PC-9 (cell line): ENCODE measurements at regions not wholly inside any gene's neighbourhood (a gene's known extent, or its start where the extent isn't known, plus 50 kb on each side); places are given as distances from the start of the nearest gene placed in this dataset.

Experiments used
- BruUV-seq: library from RNA; stranded (reverse); fragments of 400-500 nt; replicated peaks from 2 replicates; lab custom pipeline; 2021; lab: Mats Ljungman, UMichigan
- CTCF ChIA-PET: fragments of 300-600 bp; sonication (Branson Sonifier 250); formaldehyde crosslinking; loops from one replicate; lab custom pipeline; 2022; ENCODE audit warnings: antibody characterized with exemption; lab: Charles Lee
- POLR2A ChIA-PET: fragments of 300-600 bp; sonication (Branson Sonifier 250); formaldehyde crosslinking; loops from one replicate; lab custom pipeline; 2022; ENCODE audit warnings: antibody characterized with exemption; ENCODE audit not compliant: unreplicated experiment; lab: Charles Lee
- DNase-seq, 2 experiments: peaks; one replicate each; pipeline versions ENCODE4 v3.0.0 to v3.0.0-alpha.2; 2015 to 2022; ENCODE audit warnings: mixed read lengths in 1 of 2
- H2AFZ ChIP-seq: fragments of 200-600 bp; sonication (generic); 2 replicates; pipeline ENCODE4 v1.8.1; 2017; ENCODE audit warnings: antibody characterized with exemption
- H3F3A ChIP-seq: fragments of 200-600 bp; sonication (generic); 2 replicates; pipeline ENCODE4 v1.8.1; 2017; ENCODE audit warnings: antibody characterized with exemption, mild to moderate bottlenecking, low read depth; ENCODE audit not compliant: insufficient read depth
- H3K27ac ChIP-seq: fragments of 200-600 bp; sonication (generic); 2 replicates; pipeline ENCODE4 v1.6.1; 2016; ENCODE audit warnings: mixed run types
- H3K27me3 ChIP-seq: fragments of 200-600 bp; sonication (generic); 2 replicates; pipeline ENCODE4 v1.6.1; 2016; ENCODE audit warnings: low read depth, mixed run types; ENCODE audit not compliant: insufficient read depth
- H3K36me3 ChIP-seq: fragments of 200-600 bp; sonication (generic); 2 replicates; pipeline ENCODE4 v1.6.1; 2016; ENCODE audit warnings: low read depth, mixed run types
- H3K4me1 ChIP-seq: fragments of 200-600 bp; sonication (generic); replicated peaks from 2 replicates; pipeline ENCODE4 v1.6.1; 2016; ENCODE audit warnings: mixed run types; ENCODE audit not compliant: insufficient read depth
- H3K4me2 ChIP-seq: fragments of 200-600 bp; sonication (generic); 2 replicates; pipeline ENCODE4 v1.6.1; 2017; ENCODE audit warnings: mixed run types
- H3K4me3 ChIP-seq: fragments of 200-600 bp; sonication (generic); 2 replicates; pipeline ENCODE4 v1.6.1; 2016; ENCODE audit warnings: mixed run types
- H3K79me2 ChIP-seq: fragments of 200-600 bp; sonication (generic); 2 replicates; pipeline ENCODE4 v1.6.1; 2017; ENCODE audit warnings: low read depth, mixed run types
- H3K9me2 ChIP-seq: fragments of 200-600 bp; sonication (generic); 2 replicates; pipeline ENCODE4 v1.8.1; 2017; ENCODE audit warnings: mild to moderate bottlenecking; ENCODE audit not compliant: insufficient read depth
- H3K9me3 ChIP-seq: fragments of 200-600 bp; sonication (generic); 2 replicates; pipeline ENCODE4 v1.8.1; 2016; ENCODE audit warnings: low read depth; ENCODE audit not compliant: insufficient read depth
- H4K20me1 ChIP-seq: fragments of 200-600 bp; sonication (generic); 2 replicates; pipeline ENCODE4 v1.8.1; 2017; ENCODE audit not compliant: insufficient read depth
- EZH2 ChIP-seq: fragments of 200-600 bp; sonication (generic); IDR thresholded peaks from 2 replicates; pipeline ENCODE4 v1.8.0; 2017; ENCODE audit warnings: antibody characterized with exemption, low read depth
- intact Hi-C: fragments of 100-400 bp; cut with micrococcal nuclease; formaldehyde crosslinking; loops from one replicate; pipeline ENCODE4 v1.10.0; 2022; ENCODE audit not compliant: unreplicated experiment
- TF ChIP-seq, protein P1 (sequence below): fragments of 200-600 bp; sonication (generic); conservative IDR thresholded peaks from 2 replicates; pipeline ENCODE4 v1.6.1; 2017; ENCODE audit warnings: mixed run types, antibody characterized with exemption, mild to moderate bottlenecking, moderate library complexity

GRCh38 chrX:42096265-42096920, 173.0 kb upstream of the CASK start:
- H3K27me3 ChIP-seq = no peaks in the 10 kb centered on the region
- no TSS peak for BruUV-seq
- ChIA-PET CTCF (no interaction called here), POLR2A (no interaction called here)
- DNase-seq = peak; percentile 21 to 57
- H4K20me1 ChIP-seq = no peaks in the 10 kb centered on the region
- H3K4me2 ChIP-seq = no peak overlapping the region
- H3K79me2 ChIP-seq = no peaks in the 10 kb centered on the region
- H3K4me3 ChIP-seq = no peak overlapping the region
- H3K4me1 ChIP-seq = no peaks in the 10 kb centered on the region
- H3K9me3 ChIP-seq = no peaks in the 10 kb centered on the region
- H2AFZ ChIP-seq = no peak overlapping the region
- H3K36me3 ChIP-seq = no peaks in the 10 kb centered on the region
- intact Hi-C loops = no loop called here
- H3K27ac ChIP-seq = peak overlapping the region; percentile 50
- no peaks in the 10 kb centered on the region for H3F3A ChIP-seq
- no peak for TF ChIP-seq EZH2
- TF ChIP-seq, protein P1, sequence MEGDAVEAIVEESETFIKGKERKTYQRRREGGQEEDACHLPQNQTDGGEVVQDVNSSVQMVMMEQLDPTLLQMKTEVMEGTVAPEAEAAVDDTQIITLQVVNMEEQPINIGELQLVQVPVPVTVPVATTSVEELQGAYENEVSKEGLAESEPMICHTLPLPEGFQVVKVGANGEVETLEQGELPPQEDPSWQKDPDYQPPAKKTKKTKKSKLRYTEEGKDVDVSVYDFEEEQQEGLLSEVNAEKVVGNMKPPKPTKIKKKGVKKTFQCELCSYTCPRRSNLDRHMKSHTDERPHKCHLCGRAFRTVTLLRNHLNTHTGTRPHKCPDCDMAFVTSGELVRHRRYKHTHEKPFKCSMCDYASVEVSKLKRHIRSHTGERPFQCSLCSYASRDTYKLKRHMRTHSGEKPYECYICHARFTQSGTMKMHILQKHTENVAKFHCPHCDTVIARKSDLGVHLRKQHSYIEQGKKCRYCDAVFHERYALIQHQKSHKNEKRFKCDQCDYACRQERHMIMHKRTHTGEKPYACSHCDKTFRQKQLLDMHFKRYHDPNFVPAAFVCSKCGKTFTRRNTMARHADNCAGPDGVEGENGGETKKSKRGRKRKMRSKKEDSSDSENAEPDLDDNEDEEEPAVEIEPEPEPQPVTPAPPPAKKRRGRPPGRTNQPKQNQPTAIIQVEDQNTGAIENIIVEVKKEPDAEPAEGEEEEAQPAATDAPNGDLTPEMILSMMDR = no peak
- no peaks in the 10 kb centered on the region for H3K9me2 ChIP-seq

GRCh38 chrX:42094218-42094617, 170.9 kb upstream of the CASK start:
- no peak overlapping the region for H3K4me2 ChIP-seq

GRCh38 chrX:42093756-42094155, 170.4 kb upstream of the CASK start:
- Histone ChIP-seq H3K4me1 (no peaks in the 10 kb centered on the region), H3K9me3 (no peaks in the 10 kb centered on the region), H3K4me3 (no peak overlapping the region), H2AFZ (no peak overlapping the region), H3F3A (no peaks in the 10 kb centered on the region), H4K20me1 (no peaks in the 10 kb centered on the region), H3K79me2 (no peaks in the 10 kb centered on the region), H3K27ac (no peak overlapping the region), H3K36me3 (no peaks in the 10 kb centered on the region), H3K4me2 (no peak overlapping the region), H3K27me3 (no peaks in the 10 kb centered on the region), H3K9me2 (no peaks in the 10 kb centered on the region)
- intact Hi-C loops = no loop called here
- POLR2A ChIA-PET = no interaction called here
- TF ChIP-seq EZH2 = no peak
- TF ChIP-seq, protein P1 = no peak
- CTCF ChIA-PET = no interaction called here
- no TSS peak for BruUV-seq
- no peak for DNase-seq

More at GRCh38 chrX:42094218-42094617, 170.9 kb upstream of the CASK start:
- no peak for DNase-seq
- BruUV-seq = no TSS peak
- H3K9me3 ChIP-seq = no peaks in the 10 kb centered on the region
- no peak for TF ChIP-seq EZH2
- no peaks in the 10 kb centered on the region for H3K4me1 ChIP-seq
- H3K27me3 ChIP-seq = no peaks in the 10 kb centered on the region
- H3F3A ChIP-seq = no peaks in the 10 kb centered on the region
- CTCF ChIA-PET = no interaction called here
- H3K79me2 ChIP-seq = no peaks in the 10 kb centered on the region
- no peaks in the 10 kb centered on the region for H4K20me1 ChIP-seq
- H2AFZ ChIP-seq = no peak overlapping the region
- no peak overlapping the region for H3K27ac ChIP-seq
- H3K9me2 ChIP-seq = no peaks in the 10 kb centered on the region
- H3K4me3 ChIP-seq = no peak overlapping the region
- POLR2A ChIA-PET = no interaction called here
- H3K36me3 ChIP-seq = no peaks in the 10 kb centered on the region
- intact Hi-C loops = no loop called here

GRCh38 chrX:42090395-42090794, 167.0 kb upstream of the CASK start:
- CTCF ChIA-PET = no interaction called here
- no TSS peak for BruUV-seq
- intact Hi-C loops = no loop called here

More at GRCh38 chrX:42090395-42090794, 167.0 kb upstream of the CASK start:
- H3K9me3 ChIP-seq = no peaks in the 10 kb centered on the region
- H3K27me3 ChIP-seq = no peaks in the 10 kb centered on the region
- H3K4me2 ChIP-seq = no peak overlapping the region
- no peaks in the 10 kb centered on the region for H3K36me3 ChIP-seq
- POLR2A ChIA-PET = no interaction called here
- H3F3A ChIP-seq = no peaks in the 10 kb centered on the region
- no peaks in the 10 kb centered on the region for H4K20me1 ChIP-seq
- no peaks in the 10 kb centered on the region for H3K4me1 ChIP-seq
- no peaks in the 10 kb centered on the region for H3K9me2 ChIP-seq
- H3K4me3 ChIP-seq = no peak overlapping the region
- H3K79me2 ChIP-seq = no peaks in the 10 kb centered on the region
- DNase-seq = no peak
- H2AFZ ChIP-seq = no peak overlapping the region
- TF ChIP-seq, protein P1 = no peak
- H3K27ac ChIP-seq = no peak overlapping the region
